Stomach (tissue), 8 donors: ENCODE measurements at regions not wholly inside any gene's neighbourhood (a gene's known extent, or its start where the extent isn't known, plus 50 kb on each side); places are given as distances from the start of the nearest gene placed in this dataset.

ENCODE experiments used
- DNase-seq, 2 donors: peaks; one replicate each; pipeline versions ENCODE4 v3.0.0 to v3.0.0-alpha.2; 2013 to 2019
- H3K27ac ChIP-seq, 5 donors: fragments of 200-600 bp in 4 of 5; sonication (generic) in 4 of 5; one replicate each; pipeline ENCODE4 v1.5.1; 2013 to 2019; ENCODE audit warnings: mild to moderate bottlenecking in 1 of 5, moderate library complexity in 1 of 5
- H3K27me3 ChIP-seq, 3 donors: fragments of 200-600 bp; sonication (generic); one replicate each; pipeline ENCODE4 v1.5.1; 2017 to 2019; ENCODE audit warnings: mixed run types in 1 of 3
- H3K36me3 ChIP-seq, 4 donors: fragments of 200-600 bp; sonication (generic); 1 replicate in 3 of 4; 2 replicates in 1 of 4; pipeline ENCODE4 v1.5.1; 2016 to 2019
- H3K4me1 ChIP-seq, 4 donors: fragments of 200-600 bp; sonication (generic); one replicate each; pipeline ENCODE4 v1.5.1; 2016 to 2019
- H3K4me3 ChIP-seq, 4 donors: fragments of 200-600 bp; sonication (generic) in 3 of 4; one replicate each; pipeline ENCODE4 v1.5.1; 2016 to 2019; ENCODE audit warnings: mild to moderate bottlenecking in 1 of 4
- H3K9me3 ChIP-seq, 4 donors: fragments of 200-600 bp; sonication (generic); one replicate each; pipeline ENCODE4 v1.5.1; 2016 to 2019
- CTCF ChIP-seq, 7 experiments: fragments of 450-650 bp in 4 of 7; fragments of 200-600 bp in 3 of 7; sonication (generic) in 3 of 7; IDR thresholded peaks; one replicate each; pipeline ENCODE4 v1.5.1; 2016 to 2019; ENCODE audit warnings: antibody characterized with exemption in 7 of 7, control low read depth in 2 of 7, mild to moderate bottlenecking in 1 of 7
- EP300 ChIP-seq: sonication (generic); formaldehyde crosslinking; IDR thresholded peaks from one replicate; pipeline ENCODE4 v1.6.1; 2017; ENCODE audit warnings: antibody characterized with exemption
- POLR2A ChIP-seq, 4 donors: fragments of 450-650 bp; IDR thresholded peaks; one replicate each; pipeline ENCODE4 v1.6.1; 2016; ENCODE audit warnings: antibody characterized with exemption in 4 of 4, control low read depth in 2 of 4, mild to moderate bottlenecking in 1 of 4, moderate library complexity in 1 of 4
- POLR2AphosphoS5 ChIP-seq, 3 donors: sonication (generic); formaldehyde crosslinking; IDR thresholded peaks; one replicate each; pipeline ENCODE4 v1.6.1; 2016; ENCODE audit warnings: antibody characterized with exemption in 3 of 3
- WGBS, 5 donors: extraction: QIAGEN DNeasy Blood & Tissue Kit in 3 of 5; methylation state at CpG; one replicate each; pipeline versions ENCODE4 v1.1.5 to v1.1.7; 2013 to 2018; 5-methylcytosine and 5-hydroxymethylcytosine counted together
- intact Hi-C: fragments of 100-400 bp; cut with DNase I; formaldehyde crosslinking; loops from one replicate; pipeline ENCODE4 v1.15.1; 2023; ENCODE audit warnings: low total_unique reads
- donor health status: healthy with polysubstance abuse.
- donor health status: Bipolar disorder and iron deficiency.
- donor health status: healthy.

GRCh38 chr10:43864656-43865055 lies 216.0 kb upstream of the ZNF32 start:
- DNase-seq, result no peak
- WGBS, 5 donors, result 85 to 97% (median 97%) methylated on average over 6 of the region's 6 CpGs
- TF ChIP-seq EP300, result no peak
- no peak for TF ChIP-seq POLR2A (IDR thresholded peaks at IDR 0.05)
- intact Hi-C loops, result no loop called here
- Histone ChIP-seq H3K27ac (peak overlapping the region; percentile 67 to 83 (median 74)), H3K4me3 (no peak overlapping the region), H3K9me3 (no peaks in the 10 kb centered on the region), H3K27me3 (no peaks in the 10 kb centered on the region), H3K4me1 (peaks cover 22 to 40% (median 29%) of the 10 kb centered on the region in 4 donors), H3K36me3 (no peaks in the 10 kb centered on the region)

GRCh38 chr10:43863859-43864591 lies 215.3 kb upstream of the ZNF32 start:
- Histone ChIP-seq H3K4me1 (peaks cover 22 to 40% (median 29%) of the 10 kb centered on the region in 4 donors), H3K4me3 (no peak overlapping the region), H3K36me3 (no peaks in the 10 kb centered on the region), H3K9me3 (no peaks in the 10 kb centered on the region), H3K27ac (peak overlapping the region; percentile 67 to 83 (median 74)), H3K27me3 (no peaks in the 10 kb centered on the region)
- WGBS, 5 donors, result 50 to 70% (median 56%) methylated on average over 7 to 8 of the region's 8 CpGs
- intact Hi-C loops, result no loop called here
- DNase-seq, result peak; percentile 47 to 79
- TF ChIP-seq EP300 (no peak), POLR2AphosphoS5 (IDR thresholded peaks at IDR 0.05) (peak; percentile 13 to 73 (median 61)), CTCF (IDR thresholded peaks at IDR 0.05) (no peak), POLR2A (IDR thresholded peaks at IDR 0.05) (no peak)

GRCh38 chr10:43863270-43863669 lies 214.6 kb upstream of the ZNF32 start:
- intact Hi-C loops, result no loop called here
- Histone ChIP-seq H3K27ac (peak overlapping the region; percentile 25 to 83 (median 74)), H3K27me3 (no peaks in the 10 kb centered on the region), H3K9me3 (no peaks in the 10 kb centered on the region), H3K4me1 (peaks cover 22 to 40% (median 29%) of the 10 kb centered on the region in 4 donors), H3K36me3 (no peaks in the 10 kb centered on the region), H3K4me3 (no peak overlapping the region)
- WGBS, 5 donors, result 94 to 98% (median 96%) methylated on average over 9 of the region's 9 CpGs
- no peak for TF ChIP-seq POLR2A (IDR thresholded peaks at IDR 0.05)
- no peak for TF ChIP-seq CTCF (IDR thresholded peaks at IDR 0.05)
- TF ChIP-seq POLR2AphosphoS5 (IDR thresholded peaks at IDR 0.05), result no peak
- TF ChIP-seq EP300, result no peak
- DNase-seq, result no peak

- WGBS, 5 donors, result 87 to 97% (median 94%) methylated on average over 5 of the region's 5 CpGs
These were observed 214.1 kb upstream of the ZNF32 start for GRCh38 chr10:43862756-43863155.

More at GRCh38 chr10:43862756-43863155, 214.1 kb upstream of the ZNF32 start:
- Histone ChIP-seq H3K27ac (peak overlapping the region in 4 of 5 donors; percentile 40 to 83 (median 75)), H3K36me3 (no peaks in the 10 kb centered on the region), H3K9me3 (no peaks in the 10 kb centered on the region), H3K4me1 (peaks cover 22 to 41% (median 26%) of the 10 kb centered on the region in 4 donors), H3K27me3 (no peaks in the 10 kb centered on the region), H3K4me3 (no peak overlapping the region)
- no peak for DNase-seq
- intact Hi-C loops, result no loop called here
- no peak for TF ChIP-seq POLR2AphosphoS5 (IDR thresholded peaks at IDR 0.05)
- no peak for TF ChIP-seq CTCF (IDR thresholded peaks at IDR 0.05)
- TF ChIP-seq EP300, result no peak
- no peak for TF ChIP-seq POLR2A (IDR thresholded peaks at IDR 0.05)
